ENCODE measurements at regions not wholly inside any gene's neighbourhood (a gene's known extent, or its start where the extent isn't known, plus 50 kb on each side); places are given as distances from the start of the nearest gene placed in this dataset.

DNA sequence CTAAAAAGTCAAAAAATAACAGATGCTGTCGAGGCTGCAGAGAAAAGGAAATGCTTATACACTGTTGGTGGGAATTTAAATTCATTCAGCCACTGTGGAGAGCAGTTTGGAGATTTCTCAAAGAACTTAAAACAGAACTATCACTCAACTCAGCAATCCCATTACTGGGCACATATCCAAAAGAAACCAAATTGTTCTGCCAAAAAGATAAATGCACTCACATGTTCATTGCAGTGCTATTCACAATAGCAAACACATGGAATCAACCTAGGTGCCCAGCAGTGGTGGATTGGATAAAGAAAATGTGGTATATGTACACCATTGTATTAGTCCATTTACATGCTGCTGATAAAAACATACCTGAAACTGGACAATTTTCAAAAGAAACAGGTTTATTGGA, 116.0 kb upstream of the VGLL2 start (continued):
- TF ChIP-seq MTA2 (IDR thresholded peaks at IDR 0.05; ENCODE audit: low read depth): no peak

DNA sequence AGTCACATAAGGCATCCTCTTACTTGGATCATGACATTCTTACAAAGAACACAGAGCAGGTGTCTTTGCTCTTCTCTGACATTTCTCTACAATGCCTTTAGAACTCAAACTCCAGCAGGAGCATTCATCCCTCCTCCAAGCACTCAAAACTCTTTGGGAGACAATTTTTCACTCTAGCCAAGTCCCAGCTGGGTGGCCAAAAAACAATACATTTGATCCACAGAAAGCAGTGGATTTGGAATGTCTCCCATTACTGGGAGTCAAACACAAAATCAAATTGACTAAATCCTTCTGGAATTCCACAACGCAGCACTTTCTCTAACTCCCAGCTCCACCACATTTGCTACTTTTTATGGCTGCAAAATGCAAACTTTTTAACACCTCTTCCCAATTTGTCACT, 108.6 kb upstream of the VGLL2 start:
- H3K4me1 ChIP-seq (replicated peaks in 1 of 2; ENCODE audit: control insufficient read depth in 2 of 2, insufficient read depth in 2 of 2, low read length in 2 of 2): no peaks in the 10 kb centered on the region
- H3K4me3 ChIP-seq: no peak overlapping the region
- no peak overlapping the region for H2AFZ ChIP-seq (ENCODE audit: low read depth, low read length)
- no peak overlapping the region for H3K4me2 ChIP-seq (ENCODE audit: insufficient read depth, low read length)
- peaks cover 2% of the 10 kb centered on the region; the same call in 1 of the 2 replicates for H3K9me3 ChIP-seq (replicated peaks; ENCODE audit: control insufficient read depth, insufficient read depth, low read depth, low read length)
- H3K27ac ChIP-seq (ENCODE audit: extremely low read depth, low read depth, low read length): no peak overlapping the region
- whole genome bisulfite sequencing (ENCODE audit: insufficient coverage, low coverage, missing lambda C conversion rate): 0% methylated on average over 1 of the region's 1 CpG
- BruUV-seq (replicated peaks): no TSS peak
- in situ Hi-C loops (cut with MboI) (no loop called here), intact Hi-C loops (cut with micrococcal nuclease) (no loop called here)
- no peaks in the 10 kb centered on the region for H3K36me3 ChIP-seq (ENCODE audit: control insufficient read depth, insufficient read depth, low read length)
- FAIRE-seq (no peak), DNase-seq (ENCODE audit: extremely low read depth in 1 of 4, low spot score in 3 of 4) (no peak), ATAC-seq (no peak)
- H3K9ac ChIP-seq (ENCODE audit: insufficient read depth in 1 of 2, low read depth in 2 of 2, low read length in 2 of 2): no peak overlapping the region
- H4K20me1 ChIP-seq (replicated peaks; ENCODE audit: control insufficient read depth, insufficient read depth, low read length): no peaks in the 10 kb centered on the region
- ChIA-PET CTCF (ENCODE audit: low intra/inter-chr PET ratio) (no interaction called here), POLR2A (no interaction called here)
- H3K79me2 ChIP-seq (ENCODE audit: control insufficient read depth, insufficient read depth, low read length): no peaks in the 10 kb centered on the region
- no peak for TF ChIP-seq BMI1 (IDR thresholded peaks at IDR 0.05; ENCODE audit: low read length)
- no peak for TF ChIP-seq ASH1L (IDR thresholded peaks at IDR 0.05; ENCODE audit: borderline replicate concordance, low read depth, partially characterized antibody)
- TF ChIP-seq ZNF134 (CRISPR knock-in tag; conservative IDR thresholded peaks at IDR 0.05): no peak
- no peak for TF ChIP-seq XRCC4 (IDR thresholded peaks at IDR 0.05; ENCODE audit: extremely low read depth, insufficient read depth, insufficient read length)
- TF ChIP-seq FOXP1 (CRISPR knock-in tag; IDR thresholded peaks at IDR 0.05): no peak
- TF ChIP-seq, protein P1, sequence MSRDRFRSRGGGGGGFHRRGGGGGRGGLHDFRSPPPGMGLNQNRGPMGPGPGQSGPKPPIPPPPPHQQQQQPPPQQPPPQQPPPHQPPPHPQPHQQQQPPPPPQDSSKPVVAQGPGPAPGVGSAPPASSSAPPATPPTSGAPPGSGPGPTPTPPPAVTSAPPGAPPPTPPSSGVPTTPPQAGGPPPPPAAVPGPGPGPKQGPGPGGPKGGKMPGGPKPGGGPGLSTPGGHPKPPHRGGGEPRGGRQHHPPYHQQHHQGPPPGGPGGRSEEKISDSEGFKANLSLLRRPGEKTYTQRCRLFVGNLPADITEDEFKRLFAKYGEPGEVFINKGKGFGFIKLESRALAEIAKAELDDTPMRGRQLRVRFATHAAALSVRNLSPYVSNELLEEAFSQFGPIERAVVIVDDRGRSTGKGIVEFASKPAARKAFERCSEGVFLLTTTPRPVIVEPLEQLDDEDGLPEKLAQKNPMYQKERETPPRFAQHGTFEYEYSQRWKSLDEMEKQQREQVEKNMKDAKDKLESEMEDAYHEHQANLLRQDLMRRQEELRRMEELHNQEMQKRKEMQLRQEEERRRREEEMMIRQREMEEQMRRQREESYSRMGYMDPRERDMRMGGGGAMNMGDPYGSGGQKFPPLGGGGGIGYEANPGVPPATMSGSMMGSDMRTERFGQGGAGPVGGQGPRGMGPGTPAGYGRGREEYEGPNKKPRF (IDR thresholded peaks at IDR 0.05; ENCODE audit: low read depth, low read length): no peak
- no peak for TF ChIP-seq ZNF445 (CRISPR knock-in tag; IDR thresholded peaks at IDR 0.05; ENCODE audit: low read depth)
- no peak for TF ChIP-seq PTTG1 (tag; IDR thresholded peaks at IDR 0.05; ENCODE audit: low read depth)
- no peak for TF ChIP-seq ZFP30 (CRISPR knock-in tag; IDR thresholded peaks at IDR 0.05; ENCODE audit: borderline replicate concordance)
- no peak for TF ChIP-seq BRD9 (IDR thresholded peaks at IDR 0.05; ENCODE audit: low read depth, partially characterized antibody)
- no peak for TF ChIP-seq HNRNPLL (IDR thresholded peaks at IDR 0.05; ENCODE audit: low read depth, low read length, poor library complexity, severe bottlenecking)
- TF ChIP-seq, protein P2, sequence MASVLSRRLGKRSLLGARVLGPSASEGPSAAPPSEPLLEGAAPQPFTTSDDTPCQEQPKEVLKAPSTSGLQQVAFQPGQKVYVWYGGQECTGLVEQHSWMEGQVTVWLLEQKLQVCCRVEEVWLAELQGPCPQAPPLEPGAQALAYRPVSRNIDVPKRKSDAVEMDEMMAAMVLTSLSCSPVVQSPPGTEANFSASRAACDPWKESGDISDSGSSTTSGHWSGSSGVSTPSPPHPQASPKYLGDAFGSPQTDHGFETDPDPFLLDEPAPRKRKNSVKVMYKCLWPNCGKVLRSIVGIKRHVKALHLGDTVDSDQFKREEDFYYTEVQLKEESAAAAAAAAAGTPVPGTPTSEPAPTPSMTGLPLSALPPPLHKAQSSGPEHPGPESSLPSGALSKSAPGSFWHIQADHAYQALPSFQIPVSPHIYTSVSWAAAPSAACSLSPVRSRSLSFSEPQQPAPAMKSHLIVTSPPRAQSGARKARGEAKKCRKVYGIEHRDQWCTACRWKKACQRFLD (CRISPR knock-in tag; IDR thresholded peaks at IDR 0.05): no peak
- TF ChIP-seq, protein P3, sequence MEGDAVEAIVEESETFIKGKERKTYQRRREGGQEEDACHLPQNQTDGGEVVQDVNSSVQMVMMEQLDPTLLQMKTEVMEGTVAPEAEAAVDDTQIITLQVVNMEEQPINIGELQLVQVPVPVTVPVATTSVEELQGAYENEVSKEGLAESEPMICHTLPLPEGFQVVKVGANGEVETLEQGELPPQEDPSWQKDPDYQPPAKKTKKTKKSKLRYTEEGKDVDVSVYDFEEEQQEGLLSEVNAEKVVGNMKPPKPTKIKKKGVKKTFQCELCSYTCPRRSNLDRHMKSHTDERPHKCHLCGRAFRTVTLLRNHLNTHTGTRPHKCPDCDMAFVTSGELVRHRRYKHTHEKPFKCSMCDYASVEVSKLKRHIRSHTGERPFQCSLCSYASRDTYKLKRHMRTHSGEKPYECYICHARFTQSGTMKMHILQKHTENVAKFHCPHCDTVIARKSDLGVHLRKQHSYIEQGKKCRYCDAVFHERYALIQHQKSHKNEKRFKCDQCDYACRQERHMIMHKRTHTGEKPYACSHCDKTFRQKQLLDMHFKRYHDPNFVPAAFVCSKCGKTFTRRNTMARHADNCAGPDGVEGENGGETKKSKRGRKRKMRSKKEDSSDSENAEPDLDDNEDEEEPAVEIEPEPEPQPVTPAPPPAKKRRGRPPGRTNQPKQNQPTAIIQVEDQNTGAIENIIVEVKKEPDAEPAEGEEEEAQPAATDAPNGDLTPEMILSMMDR (IDR thresholded peaks at IDR 0.05 in 2 of 3, conservative IDR thresholded peaks at IDR 0.05 in 1 of 3; ENCODE audit: insufficient read depth in 2 of 3, low read depth in 1 of 3, low read length in 3 of 3): no peak
- TF ChIP-seq MCM7 (IDR thresholded peaks at IDR 0.05): no peak
- no peak for TF ChIP-seq RBM22 (IDR thresholded peaks at IDR 0.05; ENCODE audit: low read depth, low read length, poor library complexity, severe bottlenecking)
- no peak for TF ChIP-seq LEF1 (IDR thresholded peaks at IDR 0.05)
- TF ChIP-seq, protein P4, sequence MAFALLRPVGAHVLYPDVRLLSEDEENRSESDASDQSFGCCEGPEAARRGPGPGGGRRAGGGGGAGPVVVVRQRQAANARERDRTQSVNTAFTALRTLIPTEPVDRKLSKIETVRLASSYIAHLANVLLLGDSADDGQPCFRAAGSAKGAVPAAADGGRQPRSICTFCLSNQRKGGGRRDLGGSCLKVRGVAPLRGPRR (CRISPR knock-in tag; IDR thresholded peaks at IDR 0.05): no peak
- H3K9me1 ChIP-seq (ENCODE audit: control insufficient read depth, insufficient read depth, low read length): no peaks in the 10 kb centered on the region
- no peaks in the 10 kb centered on the region for H3K27me3 ChIP-seq (ENCODE audit: control insufficient read depth in 2 of 2, insufficient read depth in 2 of 2, low read length in 2 of 2)
